Lower leg skin (tissue), 3 donors: ENCODE measurements at regions not wholly inside any gene's neighbourhood (a gene's known extent, or its start where the extent isn't known, plus 50 kb on each side); places are given as distances from the start of the nearest gene placed in this dataset.

ENCODE experiments used
- CTCF ChIP-seq, 3 donors: fragments of 450-650 bp; IDR thresholded peaks; one replicate each; pipeline ENCODE4 v1.5.1; 2016; ENCODE audit warnings: antibody characterized with exemption in 3 of 3, mild to moderate bottlenecking in 3 of 3, moderate library complexity in 2 of 3
- POLR2A ChIP-seq, 2 donors: fragments of 450-650 bp; IDR thresholded peaks; one replicate each; pipeline ENCODE4 v1.6.1; 2016 to 2017; ENCODE audit warnings: antibody characterized with exemption in 2 of 2, mild to moderate bottlenecking in 1 of 2, moderate library complexity in 1 of 2

GRCh38 chr22:49687786-49688515, 139.7 kb downstream of the BRD1 start:
- TF ChIP-seq CTCF (IDR thresholded peaks at IDR 0.05) (no peak), POLR2A (IDR thresholded peaks at IDR 0.05) (no peak)
